ENCODE measurements at regions not wholly inside any gene's neighbourhood (a gene's known extent, or its start where the extent isn't known, plus 50 kb on each side); places are given as distances from the start of the nearest gene placed in this dataset.

- Mint-ChIP-seq H3K9me3 (no peaks in the 10 kb centered on the region), H3K36me3 (no peaks in the 10 kb centered on the region), H3K4me1 (peaks cover 4 to 10% of the 10 kb centered on the region in 2 donors), H3K4me3 (no peak overlapping the region), H3K27ac (no peak overlapping the region), H3K27me3 (ENCODE audit: low read depth in 3 of 3) (peaks cover 0 to 4% (median 3%) of the 10 kb centered on the region in 3 donors)
- DNase-seq = no peak
Measured at GRCh38 chr3:28115316-28115715, 126.1 kb upstream of the CMC1 start.

GRCh38 chr3:28117598-28117997, 123.8 kb upstream of the CMC1 start:
- Mint-ChIP-seq H3K9me3 (no peaks in the 10 kb centered on the region), H3K4me3 (no peak overlapping the region), H3K4me1 (peaks cover 4 to 10% of the 10 kb centered on the region in 2 donors), H3K27me3 (ENCODE audit: low read depth in 3 of 3) (peaks cover 0 to 6% (median 3%) of the 10 kb centered on the region in 3 donors), H3K36me3 (no peaks in the 10 kb centered on the region), H3K27ac (no peak overlapping the region)
- DNase-seq = no peak

- H3K36me3 Mint-ChIP-seq = no peaks in the 10 kb centered on the region
- no peak for DNase-seq
- H3K9me3 Mint-ChIP-seq = no peaks in the 10 kb centered on the region
- H3K27me3 Mint-ChIP-seq (ENCODE audit: low read depth in 3 of 3) = peaks cover 0 to 6% (median 0%) of the 10 kb centered on the region in 3 donors
- H3K4me1 Mint-ChIP-seq = peaks cover 4 to 10% of the 10 kb centered on the region in 2 donors
- H3K27ac Mint-ChIP-seq = no peak overlapping the region
- no peak overlapping the region for H3K4me3 Mint-ChIP-seq
Measured at GRCh38 chr3:28118087-28118486, 123.3 kb upstream of the CMC1 start.

GRCh38 chr3:28122227-28122626, 119.2 kb upstream of the CMC1 start:
- no peak for DNase-seq
- no peak overlapping the region for H3K27ac Mint-ChIP-seq
- peaks cover 0 to 2% (median 2%) of the 10 kb centered on the region in 3 donors for H3K27me3 Mint-ChIP-seq (ENCODE audit: low read depth in 3 of 3)
- no peaks in the 10 kb centered on the region for H3K9me3 Mint-ChIP-seq
- no peak overlapping the region for H3K4me3 Mint-ChIP-seq
- no peaks in the 10 kb centered on the region for H3K36me3 Mint-ChIP-seq
- no peaks in the 10 kb centered on the region for H3K4me1 Mint-ChIP-seq

- no peaks in the 10 kb centered on the region for H3K36me3 Mint-ChIP-seq
- H3K27me3 Mint-ChIP-seq (ENCODE audit: low read depth in 3 of 3) = peaks cover 0 to 2% (median 2%) of the 10 kb centered on the region in 3 donors
- H3K9me3 Mint-ChIP-seq = no peaks in the 10 kb centered on the region
- no peak overlapping the region for H3K4me3 Mint-ChIP-seq
- no peak overlapping the region for H3K27ac Mint-ChIP-seq
- H3K4me1 Mint-ChIP-seq = no peaks in the 10 kb centered on the region
- DNase-seq = no peak
Measured at GRCh38 chr3:28124882-28125281, 116.5 kb upstream of the CMC1 start.

GRCh38 chr3:28125342-28125741, 116.1 kb upstream of the CMC1 start:
- H3K4me1 Mint-ChIP-seq = no peaks in the 10 kb centered on the region
- no peak for DNase-seq
- H3K27ac Mint-ChIP-seq = no peak overlapping the region
- H3K9me3 Mint-ChIP-seq = no peaks in the 10 kb centered on the region
- H3K27me3 Mint-ChIP-seq (ENCODE audit: low read depth in 3 of 3) = peaks cover 0 to 2% (median 2%) of the 10 kb centered on the region in 3 donors
- H3K36me3 Mint-ChIP-seq = no peaks in the 10 kb centered on the region
- no peak overlapping the region for H3K4me3 Mint-ChIP-seq

GRCh38 chr3:28130836-28131235, 110.6 kb upstream of the CMC1 start:
- no peak for DNase-seq
- no peaks in the 10 kb centered on the region for H3K4me1 Mint-ChIP-seq
- H3K36me3 Mint-ChIP-seq = no peaks in the 10 kb centered on the region
- H3K4me3 Mint-ChIP-seq = no peak overlapping the region
- no peak overlapping the region for H3K27ac Mint-ChIP-seq
- H3K9me3 Mint-ChIP-seq = no peaks in the 10 kb centered on the region
- peaks cover 0 to 6% (median 2%) of the 10 kb centered on the region in 3 donors for H3K27me3 Mint-ChIP-seq (ENCODE audit: low read depth in 3 of 3)

- Mint-ChIP-seq H3K4me1 (no peaks in the 10 kb centered on the region), H3K9me3 (no peaks in the 10 kb centered on the region), H3K27me3 (ENCODE audit: low read depth in 3 of 3) (peaks cover 0 to 8% (median 4%) of the 10 kb centered on the region in 3 donors), H3K27ac (no peak overlapping the region), H3K4me3 (no peak overlapping the region), H3K36me3 (no peaks in the 10 kb centered on the region)
- no peak for DNase-seq
Measured at GRCh38 chr3:28132941-28133340, 108.5 kb upstream of the CMC1 start.

GRCh38 chr3:28134198-28134597, 107.2 kb upstream of the CMC1 start:
- Mint-ChIP-seq H3K4me1 (no peaks in the 10 kb centered on the region), H3K36me3 (no peaks in the 10 kb centered on the region), H3K27ac (peak overlapping the region in 1 of 6 donors; percentile 17)

GRCh38 chr3:28134792-28135375, 106.5 kb upstream of the CMC1 start:
- Mint-ChIP-seq H3K36me3 (no peaks in the 10 kb centered on the region), H3K4me3 (no peak overlapping the region), H3K4me1 (no peaks in the 10 kb centered on the region), H3K9me3 (no peaks in the 10 kb centered on the region), H3K27me3 (ENCODE audit: low read depth in 3 of 3) (peaks cover 0 to 8% (median 4%) of the 10 kb centered on the region in 3 donors), H3K27ac (no peak overlapping the region)
- no peak for DNase-seq

More at GRCh38 chr3:28134198-28134597, 107.2 kb upstream of the CMC1 start:
- Mint-ChIP-seq H3K9me3 (no peaks in the 10 kb centered on the region), H3K4me3 (no peak overlapping the region), H3K27me3 (ENCODE audit: low read depth in 3 of 3) (peaks cover 0 to 8% (median 4%) of the 10 kb centered on the region in 3 donors)
- no peak for DNase-seq

- H3K9me3 Mint-ChIP-seq = no peaks in the 10 kb centered on the region
- H3K36me3 Mint-ChIP-seq = no peaks in the 10 kb centered on the region
- no peak overlapping the region for H3K4me3 Mint-ChIP-seq
- H3K27ac Mint-ChIP-seq = no peak overlapping the region
- peaks cover 0 to 8% (median 4%) of the 10 kb centered on the region in 3 donors for H3K27me3 Mint-ChIP-seq (ENCODE audit: low read depth in 3 of 3)
- DNase-seq = no peak
- H3K4me1 Mint-ChIP-seq = no peaks in the 10 kb centered on the region
Measured at GRCh38 chr3:28136607-28137216, 104.7 kb upstream of the CMC1 start.

- Mint-ChIP-seq H3K4me3 (no peak overlapping the region), H3K27me3 (ENCODE audit: low read depth in 3 of 3) (peaks cover 0 to 8% (median 4%) of the 10 kb centered on the region in 3 donors), H3K36me3 (no peaks in the 10 kb centered on the region), H3K4me1 (no peaks in the 10 kb centered on the region), H3K9me3 (no peaks in the 10 kb centered on the region), H3K27ac (no peak overlapping the region)
- DNase-seq = no peak
Measured at GRCh38 chr3:28138043-28138610, 103.3 kb upstream of the CMC1 start.

GRCh38 chr3:28139288-28139687, 102.1 kb upstream of the CMC1 start:
- Mint-ChIP-seq H3K4me1 (no peaks in the 10 kb centered on the region), H3K9me3 (no peaks in the 10 kb centered on the region), H3K27me3 (ENCODE audit: low read depth in 3 of 3) (peaks cover 0 to 8% (median 2%) of the 10 kb centered on the region in 3 donors), H3K36me3 (no peaks in the 10 kb centered on the region), H3K27ac (no peak overlapping the region), H3K4me3 (no peak overlapping the region)
- no peak for DNase-seq

GRCh38 chr3:28139967-28140634, 101.3 kb upstream of the CMC1 start:
- Mint-ChIP-seq H3K4me3 (no peak overlapping the region), H3K4me1 (no peaks in the 10 kb centered on the region), H3K9me3 (no peaks in the 10 kb centered on the region), H3K27me3 (ENCODE audit: low read depth in 3 of 3) (peaks cover 0 to 8% (median 2%) of the 10 kb centered on the region in 3 donors), H3K27ac (no peak overlapping the region), H3K36me3 (no peaks in the 10 kb centered on the region)
- DNase-seq = no peak

Measured in immature natural killer cell (primary cell).